GM21825 (cell line): ENCODE measurements at regions not wholly inside any gene's neighbourhood (a gene's known extent, or its start where the extent isn't known, plus 50 kb on each side); places are given as distances from the start of the nearest gene placed in this dataset.
"Not testable (repeated sequence)": the region's sequence is repeated elsewhere in the genome, so short reads cannot be mapped to it uniquely, and the experiment has no call there.

Experiments
- ATAC-seq: cut with Tn5 transposase; IDR thresholded peaks from one replicate; pipeline ENCODE4 v1.9.1; 2021; ENCODE audit warnings: mild to moderate bottlenecking, moderate library complexity; ENCODE audit not compliant: unreplicated experiment

DNA sequence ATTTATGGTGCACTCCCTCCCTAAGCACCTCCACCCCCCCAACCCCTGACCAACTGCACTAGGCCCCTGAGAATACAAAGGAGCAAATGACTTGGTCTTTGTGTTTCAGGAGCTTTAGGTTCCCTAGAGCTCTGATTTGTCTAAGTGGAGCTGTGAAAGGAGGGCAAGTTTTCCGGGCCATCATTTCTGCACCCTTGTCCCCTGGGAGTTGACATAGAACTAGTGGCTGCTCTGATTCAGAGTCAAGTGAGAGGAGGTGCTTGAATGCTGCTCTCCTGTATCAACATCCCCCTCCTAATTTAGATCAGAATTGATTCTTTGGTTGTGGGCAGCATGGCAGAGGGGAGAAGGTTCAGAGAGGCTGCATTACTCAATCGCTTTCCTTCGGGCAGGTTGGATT lies 391.6 kb downstream of the KCNRG start:
- ATAC-seq: no peak

GRCh38 chr13:50408068-50408467 lies 392.8 kb downstream of the KCNRG start:
- no peak for ATAC-seq

DNA sequence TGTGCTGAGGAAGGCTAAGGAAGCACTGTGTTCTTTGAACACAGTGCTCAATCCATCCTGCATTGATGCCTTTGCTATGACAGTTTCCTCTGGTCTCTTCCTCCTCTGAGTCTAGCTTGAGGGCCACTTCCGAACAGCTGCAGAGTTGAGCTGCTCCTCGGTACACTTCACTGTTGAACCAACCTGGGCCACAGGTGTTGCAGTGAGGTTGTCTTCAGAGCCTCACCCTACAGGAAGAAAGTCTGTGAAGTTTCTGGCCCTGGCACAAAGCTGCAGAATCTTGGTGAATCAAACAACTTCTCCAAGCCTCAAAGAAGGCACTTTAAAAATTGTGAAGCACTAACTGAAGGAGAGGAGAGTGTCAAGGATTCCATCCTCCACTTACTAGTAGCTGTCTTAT lies 394.0 kb downstream of the KCNRG start:
- ATAC-seq: no peak

DNA sequence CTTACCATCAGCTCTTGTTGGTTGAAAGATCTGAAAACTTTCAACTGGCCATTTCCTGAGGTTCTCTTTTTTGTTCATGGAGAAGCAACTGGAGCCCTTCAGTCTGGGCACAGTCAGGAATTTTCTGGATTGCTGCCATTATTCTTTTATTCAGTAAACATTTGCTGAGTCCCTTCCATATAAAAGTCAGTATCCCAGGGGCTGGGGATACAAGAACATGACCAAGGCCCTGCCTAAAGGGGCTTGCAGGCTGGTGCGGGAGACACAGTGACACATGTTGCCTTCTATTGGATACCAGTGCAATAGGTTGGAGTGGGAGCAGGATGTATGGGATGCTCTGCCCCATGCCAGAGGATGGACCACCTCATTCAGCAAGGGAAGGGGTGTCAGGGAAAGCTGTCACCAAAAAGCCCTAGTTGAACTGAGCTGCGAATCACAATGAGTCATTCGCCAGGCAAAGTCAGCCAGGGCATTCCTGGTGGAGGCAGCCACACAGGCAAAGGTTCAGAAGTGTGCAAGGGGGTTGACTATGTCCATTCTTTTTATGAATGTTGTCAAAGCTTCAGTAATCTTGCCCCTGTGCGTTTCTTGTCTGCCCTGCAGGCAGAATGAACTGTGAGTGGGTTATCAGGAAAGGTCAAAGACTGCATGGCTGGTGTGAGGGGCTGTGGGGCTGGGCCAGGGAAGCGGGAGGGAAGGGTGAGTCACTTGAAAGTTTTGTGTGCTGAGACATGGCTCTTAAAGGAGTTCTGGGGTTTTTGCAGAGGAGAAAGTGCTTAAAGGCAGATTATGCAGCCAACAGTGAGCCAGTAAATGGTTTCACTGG lies 395.9 kb downstream of the KCNRG start:
- no peak for ATAC-seq

DNA sequence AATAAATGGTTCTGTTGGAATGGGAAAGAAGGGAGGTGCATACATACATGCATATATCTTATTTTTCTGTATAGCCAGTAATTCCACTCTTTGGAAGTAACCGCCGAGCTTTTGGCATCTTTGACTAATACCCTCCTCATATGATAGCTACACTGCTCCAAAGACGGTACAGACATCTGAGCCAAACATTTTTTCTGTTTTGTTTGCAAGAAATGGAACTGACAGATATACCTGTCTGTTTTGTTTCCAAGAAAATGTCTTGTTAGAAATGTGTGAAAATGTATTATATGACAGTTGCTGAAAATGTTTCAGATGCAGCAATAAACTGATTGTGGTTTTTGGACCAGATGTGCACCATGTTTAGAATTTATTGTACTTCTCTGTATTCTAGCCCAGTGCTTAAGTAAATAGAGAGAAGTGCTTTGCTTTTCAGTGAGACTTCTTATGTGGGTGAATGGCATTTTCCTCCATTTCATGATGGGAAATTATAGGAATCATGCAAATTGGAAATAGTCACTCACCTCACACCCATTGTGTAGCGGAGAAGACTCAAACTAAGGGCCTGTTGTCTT lies 396.9 kb downstream of the KCNRG start:
- no peak for ATAC-seq

- ATAC-seq: no peak
Measured at GRCh38 chr13:50414640-50415039, 399.4 kb downstream of the KCNRG start.

- ATAC-seq: no peak
Measured at GRCh38 chr13:50415428-50415827, 400.2 kb downstream of the KCNRG start.

DNA sequence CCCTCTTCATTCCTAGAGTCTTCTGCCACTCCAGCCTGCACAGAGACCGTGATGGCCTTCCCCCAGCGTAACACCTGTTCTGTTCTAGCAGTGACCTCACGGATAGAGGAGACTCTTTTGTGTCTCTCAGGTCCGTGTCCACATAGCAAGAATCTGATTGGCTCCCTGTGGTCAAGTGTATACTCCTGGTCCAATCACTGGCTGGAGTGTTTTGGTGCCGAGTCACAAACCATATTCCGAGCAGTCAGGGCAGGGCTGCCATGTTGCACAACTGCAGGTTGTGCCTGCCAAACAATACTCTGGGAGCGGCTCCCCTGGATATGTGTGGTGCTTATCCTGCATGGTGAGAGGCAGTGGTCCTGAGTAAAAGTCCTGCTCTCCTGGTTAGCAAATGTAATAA lies 402.4 kb downstream of the KCNRG start:
- no peak for ATAC-seq

- no peak for ATAC-seq
Measured at GRCh38 chr13:50419331-50419865, 404.2 kb downstream of the KCNRG start.

- ATAC-seq: no peak
Measured at GRCh38 chr13:50419896-50420295, 404.7 kb downstream of the KCNRG start.

GRCh38 chr13:50420718-50421472 lies 405.7 kb downstream of the KCNRG start:
- no peak for ATAC-seq

DNA sequence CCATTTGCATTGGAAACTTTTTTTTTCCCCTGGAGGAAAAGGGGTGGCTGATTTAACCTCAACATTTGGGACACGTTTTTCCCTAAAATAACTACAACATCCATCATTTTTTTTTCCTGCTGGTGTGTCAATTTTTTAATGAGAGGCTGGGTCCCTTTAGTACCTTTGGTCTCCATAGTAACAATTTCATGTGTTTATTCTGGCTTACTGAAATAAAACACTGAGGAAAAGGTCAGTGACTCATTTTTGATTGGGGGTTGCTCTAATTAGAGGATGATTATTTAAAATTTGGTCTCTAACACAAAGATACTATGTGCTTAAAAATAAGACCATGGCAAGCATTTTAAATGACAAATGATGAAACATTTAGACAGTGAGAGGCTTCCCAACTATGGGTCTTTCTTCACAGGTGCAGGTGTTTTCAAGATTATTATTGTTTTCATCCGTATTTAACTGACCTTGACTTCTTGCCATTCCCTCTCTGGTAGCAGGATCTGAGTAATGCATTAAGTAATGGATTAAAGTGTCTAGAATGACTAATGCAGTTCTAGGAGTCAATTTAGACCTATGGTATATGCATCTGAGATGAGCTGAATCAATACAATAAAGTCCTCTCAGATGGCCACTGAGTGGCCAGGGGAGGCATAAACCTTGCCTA lies 406.4 kb downstream of the KCNRG start:
- no peak for ATAC-seq

DNA sequence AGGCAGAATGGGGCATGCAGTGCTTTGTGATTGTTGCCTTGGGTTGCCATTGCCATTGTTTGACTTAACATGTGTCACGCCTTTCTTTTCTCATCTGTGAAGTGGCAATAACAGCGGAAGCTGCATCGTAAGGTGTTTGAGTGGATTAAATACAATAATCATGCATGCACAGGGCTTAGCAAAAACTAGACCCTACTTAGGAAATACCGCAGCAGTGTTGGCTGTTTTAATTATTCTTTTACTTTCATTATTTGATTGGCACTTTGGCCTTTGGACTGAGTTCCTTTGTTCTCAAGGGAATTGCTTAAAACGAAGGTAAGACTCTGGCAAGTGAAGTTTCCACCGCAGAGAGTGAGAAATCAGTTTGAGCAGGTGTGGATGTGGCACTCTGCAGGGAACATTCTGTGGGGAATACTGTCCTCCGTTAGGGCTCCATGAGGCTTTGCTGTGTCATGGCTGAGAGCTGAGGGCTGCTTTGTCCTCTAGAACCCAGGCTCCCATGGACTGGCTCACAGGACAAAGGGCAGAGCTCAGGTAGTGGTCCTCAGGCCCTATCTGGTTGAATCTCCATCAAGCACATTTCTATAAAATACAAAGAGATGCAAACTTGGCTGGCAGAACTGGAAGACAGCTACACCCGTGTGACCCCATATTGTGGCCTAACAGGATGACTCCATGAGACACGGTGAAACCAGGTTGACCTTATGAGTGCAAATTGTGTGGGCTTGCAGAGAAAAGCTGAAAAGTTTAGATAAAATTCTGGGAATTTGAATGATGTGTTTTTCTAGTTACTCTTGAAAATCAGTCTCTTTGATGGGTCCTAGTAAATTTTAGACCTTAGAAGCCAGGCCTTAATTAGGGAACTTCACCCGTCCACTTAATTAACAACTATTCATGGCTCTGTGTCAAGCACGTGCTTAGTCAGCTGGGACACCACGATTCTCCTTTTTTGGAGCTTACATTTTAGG lies 407.2 kb downstream of the KCNRG start:
- no peak for ATAC-seq

- no peak for ATAC-seq
Measured at GRCh38 chr13:50424993-50425392, 409.7 kb downstream of the KCNRG start.

DNA sequence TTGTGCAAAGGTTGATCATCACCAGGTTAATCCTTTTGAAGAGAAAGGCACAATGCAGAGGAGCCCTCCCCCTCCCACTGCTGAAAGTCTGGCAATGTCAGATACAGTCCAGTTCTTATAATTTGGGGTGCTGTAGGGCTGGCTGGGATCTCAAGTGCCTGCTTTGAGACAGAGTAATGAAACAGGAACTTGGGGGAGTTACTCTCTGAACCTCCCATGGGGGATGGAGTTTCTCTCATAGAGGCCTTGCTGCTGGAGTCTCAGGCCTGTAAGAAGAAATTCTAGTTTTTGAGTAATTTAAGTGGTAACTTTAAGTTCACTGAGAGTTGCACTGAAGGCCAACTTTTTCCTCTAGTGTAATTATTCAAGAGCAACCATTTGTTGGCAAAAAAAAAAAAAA lies 410.5 kb downstream of the KCNRG start:
- no peak for ATAC-seq

- ATAC-seq: no peak
Measured at GRCh38 chr13:50426927-50427326, 411.7 kb downstream of the KCNRG start.

- ATAC-seq: not testable (repeated sequence)
Measured at GRCh38 chr13:50427511-50427910, 412.3 kb downstream of the KCNRG start.

DNA sequence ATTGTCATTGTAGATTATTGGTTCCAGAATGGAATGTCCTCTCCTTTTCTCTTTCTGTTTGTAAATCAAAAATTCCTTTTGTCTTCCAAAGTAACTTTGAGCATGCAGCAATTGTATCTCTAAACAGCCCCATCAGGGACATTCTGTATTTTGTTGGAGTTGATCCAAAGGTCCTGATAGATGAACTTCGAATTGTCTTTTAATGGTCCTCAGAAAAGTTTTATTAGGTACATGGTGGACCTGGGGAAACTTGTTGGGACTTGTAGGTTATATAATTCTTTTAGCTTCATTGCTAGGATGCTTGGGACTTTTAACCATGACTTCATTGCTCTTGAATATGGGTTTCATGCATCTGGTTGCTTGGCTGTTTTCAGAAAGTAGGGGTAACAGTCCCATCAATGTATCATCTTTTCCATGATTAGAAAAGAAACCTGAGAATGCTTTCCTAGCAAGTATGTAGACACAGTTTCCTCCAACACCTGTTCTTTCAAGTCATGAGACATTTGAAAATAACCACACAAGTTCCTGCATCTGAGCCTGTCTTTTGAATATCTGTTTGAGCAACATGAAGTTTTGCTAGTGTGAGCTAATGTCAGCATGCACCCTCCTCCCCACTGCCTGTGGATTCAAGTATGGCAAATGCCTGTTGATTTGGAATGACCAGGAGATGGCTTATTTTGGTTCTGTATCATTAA lies 413.1 kb downstream of the KCNRG start:
- ATAC-seq: no peak

DNA sequence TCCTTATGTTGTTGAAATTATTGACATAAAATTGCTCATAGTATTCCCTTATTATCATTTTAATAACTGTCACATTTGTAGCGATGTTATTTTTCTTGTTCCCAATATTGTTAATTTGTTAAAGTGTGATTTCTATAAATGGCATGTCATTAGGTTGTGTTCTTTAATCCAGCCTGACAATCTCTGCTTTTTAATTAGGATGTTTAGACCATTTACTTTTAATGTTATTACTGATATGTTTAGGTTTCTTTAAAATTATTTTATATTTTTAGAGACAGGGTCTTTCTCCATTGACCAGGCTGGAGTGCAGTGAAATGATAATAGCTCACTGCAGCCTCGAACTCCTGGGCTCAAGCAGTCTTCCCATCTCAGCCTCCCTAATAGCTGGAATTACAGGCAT lies 408.5 kb downstream of the DLEU7 start:
- ATAC-seq: no peak
